Testis (tissue), 2 donors: ENCODE measurements at regions not wholly inside any gene's neighbourhood (a gene's known extent, or its start where the extent isn't known, plus 50 kb on each side); places are given as distances from the start of the nearest gene placed in this dataset.

ENCODE experiments used
- DNase-seq: peaks from one replicate; pipeline ENCODE4 v3.0.0-alpha.2; 2019
- H3K27ac ChIP-seq, 2 donors: fragments of 200-600 bp; sonication (generic); one replicate each; pipeline ENCODE4 v1.5.1; 2019
- H3K27me3 ChIP-seq: fragments of 200-600 bp; sonication (generic); one replicate; pipeline ENCODE4 v1.5.1; 2019
- H3K36me3 ChIP-seq: fragments of 200-600 bp; sonication (generic); one replicate; pipeline ENCODE4 v1.5.1; 2017; ENCODE audit warnings: low read depth; ENCODE audit errors: missing control alignments
- H3K4me1 ChIP-seq: fragments of 200-600 bp; sonication (generic); one replicate; pipeline ENCODE4 v1.5.1; 2019
- H3K4me3 ChIP-seq, 2 donors: fragments of 200-600 bp; sonication (generic); one replicate each; pipeline ENCODE4 v1.5.1; 2017 to 2019
- H3K9me3 ChIP-seq: fragments of 200-600 bp; sonication (generic); one replicate; pipeline ENCODE4 v1.5.1; 2017
- CTCF ChIP-seq, 3 experiments: fragments of 450-650 bp in 2 of 3; fragments of 200-600 bp in 1 of 3; sonication (generic) in 1 of 3; IDR thresholded peaks; one replicate each; pipeline ENCODE4 v1.5.1; 2016 to 2019; ENCODE audit warnings: antibody characterized with exemption in 3 of 3, mild to moderate bottlenecking in 2 of 3, moderate library complexity in 1 of 3
- POLR2A ChIP-seq: fragments of 450-650 bp; IDR thresholded peaks from one replicate; pipeline ENCODE4 v1.6.1; 2017; ENCODE audit warnings: antibody characterized with exemption, mild to moderate bottlenecking, moderate library complexity
- WGBS, 2 donors: methylation state at CpG; one replicate each; pipeline ENCODE4 v1.1.5; 2018; 5-methylcytosine and 5-hydroxymethylcytosine counted together
- intact Hi-C: fragments of 100-400 bp; cut with DNase I; formaldehyde crosslinking; loops from one replicate; pipeline ENCODE4 v1.15.1; 2023; ENCODE audit warnings: low total_unique reads

DNA sequence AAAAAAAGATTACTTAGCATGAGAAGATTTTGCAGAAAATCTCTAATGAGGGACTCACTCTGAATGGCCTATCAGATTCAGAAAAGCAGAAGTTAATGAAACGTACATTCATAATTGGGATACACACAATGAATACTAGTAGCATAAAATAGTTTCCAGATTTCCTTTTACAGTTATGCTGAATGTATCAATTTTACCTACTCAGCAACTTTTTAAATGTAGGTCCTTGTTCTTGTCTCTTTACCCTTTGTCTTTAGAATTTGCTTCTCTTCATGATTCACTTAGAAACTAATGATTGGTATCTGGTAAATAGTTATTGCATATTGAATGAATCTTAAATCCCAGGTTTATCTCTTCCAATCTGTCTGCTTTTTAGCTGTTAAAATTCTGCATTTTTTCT is 458.8 kb downstream of the DSC3 start:
- Histone ChIP-seq H3K4me3 (no peak overlapping the region), H3K27me3 (no peaks in the 10 kb centered on the region), H3K36me3 (no peaks in the 10 kb centered on the region), H3K9me3 (no peaks in the 10 kb centered on the region), H3K4me1 (no peaks in the 10 kb centered on the region), H3K27ac (no peak overlapping the region)
- intact Hi-C loops: no loop called here
- WGBS, 2 donors: 87 to 96% methylated on average over 1 of the region's 1 CpG
- TF ChIP-seq POLR2A (no peak), CTCF (IDR thresholded peaks at IDR 0.05) (no peak)
- no peak for DNase-seq

GRCh38 chr18:30582078-30582477 is 460.5 kb downstream of the DSC3 start:
- Histone ChIP-seq H3K9me3 (no peaks in the 10 kb centered on the region), H3K27me3 (no peaks in the 10 kb centered on the region), H3K4me3 (no peak overlapping the region), H3K4me1 (no peaks in the 10 kb centered on the region), H3K36me3 (no peaks in the 10 kb centered on the region), H3K27ac (no peak overlapping the region)
- intact Hi-C loops: no loop called here
- DNase-seq: no peak
- WGBS, 2 donors: 83 to 90% methylated on average over 3 of the region's 3 CpGs
- TF ChIP-seq CTCF (IDR thresholded peaks at IDR 0.05) (no peak), POLR2A (no peak)

DNA sequence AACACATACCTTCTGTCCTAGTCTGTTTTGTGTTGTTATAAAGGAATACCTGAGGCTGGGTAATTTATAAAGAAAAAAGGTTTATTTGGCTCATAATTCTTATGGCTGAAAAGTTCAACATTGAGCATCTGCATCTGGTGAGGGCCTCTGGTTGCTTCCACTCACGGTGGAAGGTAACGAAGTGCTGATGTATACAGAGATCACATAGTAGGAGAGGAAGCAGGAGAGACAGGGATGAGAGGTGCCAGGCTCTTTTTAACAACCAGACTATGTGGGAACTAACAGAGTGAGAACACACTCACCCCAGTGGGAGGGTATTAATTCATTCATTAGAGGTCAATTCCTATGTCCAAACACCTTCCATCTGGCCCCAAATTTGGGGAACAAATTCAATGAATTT is 463.8 kb downstream of the DSC3 start:
- intact Hi-C loops: no loop called here
- H3K36me3 ChIP-seq: no peaks in the 10 kb centered on the region
- H3K9me3 ChIP-seq: no peaks in the 10 kb centered on the region
- DNase-seq: no peak
- no peak overlapping the region for H3K27ac ChIP-seq
- TF ChIP-seq CTCF (IDR thresholded peaks at IDR 0.05) (no peak), POLR2A (no peak)
- H3K27me3 ChIP-seq: no peaks in the 10 kb centered on the region
- H3K4me3 ChIP-seq: no peak overlapping the region
- no peaks in the 10 kb centered on the region for H3K4me1 ChIP-seq
- 67 to 71% methylated on average over 2 of the region's 2 CpGs for WGBS, 2 donors

GRCh38 chr18:30572214-30572613 is 470.3 kb downstream of the DSC3 start:
- H3K27ac ChIP-seq: no peak overlapping the region
- no peaks in the 10 kb centered on the region for H3K36me3 ChIP-seq
- H3K4me3 ChIP-seq: no peak overlapping the region
- H3K9me3 ChIP-seq: no peaks in the 10 kb centered on the region
- WGBS, 2 donors: 71 to 79% methylated on average over 2 of the region's 2 CpGs
- TF ChIP-seq POLR2A (no peak), CTCF (IDR thresholded peaks at IDR 0.05) (no peak)
- DNase-seq: no peak
- intact Hi-C loops: no loop called here
- no peaks in the 10 kb centered on the region for H3K27me3 ChIP-seq
- no peaks in the 10 kb centered on the region for H3K4me1 ChIP-seq

DNA sequence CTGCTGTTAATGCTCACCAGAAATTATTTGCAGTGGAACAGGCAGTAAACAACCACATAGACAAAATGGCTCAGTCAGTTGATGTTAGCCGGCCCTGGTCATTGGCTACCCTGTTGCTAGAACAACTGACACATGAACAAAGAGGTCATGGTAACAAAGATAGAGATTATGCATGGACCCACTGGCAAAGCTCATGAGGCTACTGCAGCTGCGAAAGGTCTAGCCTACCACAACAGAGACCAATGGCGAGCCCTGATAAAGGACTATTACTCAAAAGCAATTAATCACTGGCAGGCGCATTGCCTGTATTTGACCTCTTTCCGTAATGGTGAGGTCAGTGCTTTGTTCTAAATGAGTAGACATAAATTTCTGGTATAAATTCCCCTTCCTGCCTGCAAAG is 474.2 kb downstream of the DSC3 start:
- DNase-seq: no peak
- intact Hi-C loops: no loop called here
- no peak for TF ChIP-seq POLR2A
- no peak for TF ChIP-seq CTCF (IDR thresholded peaks at IDR 0.05)
- Histone ChIP-seq H3K4me3 (no peak overlapping the region), H3K36me3 (no peaks in the 10 kb centered on the region), H3K27me3 (no peaks in the 10 kb centered on the region), H3K4me1 (no peaks in the 10 kb centered on the region), H3K9me3 (no peaks in the 10 kb centered on the region), H3K27ac (no peak overlapping the region)
- 71 to 78% methylated on average over 5 of the region's 5 CpGs for WGBS, 2 donors
